Epithelial cell of proximal tubule (primary cell): ENCODE measurements at regions not wholly inside any gene's neighbourhood (a gene's known extent, or its start where the extent isn't known, plus 50 kb on each side); places are given as distances from the start of the nearest gene placed in this dataset.

ENCODE experiments used
- DNase-seq: peaks from one replicate; pipeline ENCODE4 v3.0.0-alpha.2; 2011; ENCODE audit warnings: low read depth
- H3K4me3 ChIP-seq: 2 replicates; pipeline ENCODE4 v1.5.1; 2011; ENCODE audit warnings: low read depth, mild to moderate bottlenecking, low read length
- TF ChIP-seq, protein P1 (sequence below): conservative IDR thresholded peaks from 2 replicates; pipeline ENCODE4 v1.5.1; 2012; ENCODE audit warnings: low read depth, mild to moderate bottlenecking, low read length

DNA sequence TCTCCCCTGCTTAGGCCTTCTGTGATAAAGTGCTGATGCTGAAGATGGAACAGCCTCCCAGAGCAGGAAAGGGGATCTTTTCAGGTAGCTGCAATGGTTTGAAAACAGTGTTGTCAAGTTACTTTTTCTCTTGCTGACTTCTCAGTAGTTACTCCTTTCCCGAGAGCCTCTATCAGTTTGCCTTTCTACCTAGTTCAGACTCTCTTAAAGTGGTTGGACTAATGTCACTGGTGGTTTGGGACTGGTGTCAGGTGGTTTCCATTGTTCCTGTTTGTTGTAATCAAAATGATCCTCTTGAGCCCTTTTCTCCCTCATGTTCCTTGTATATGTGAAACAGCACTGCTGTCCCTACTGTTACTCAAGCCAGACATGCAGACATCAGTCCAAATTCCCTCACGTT lies 91.4 kb downstream of the FAM217A start:
- H3K4me3 ChIP-seq: no peak overlapping the region
- TF ChIP-seq, protein P1, sequence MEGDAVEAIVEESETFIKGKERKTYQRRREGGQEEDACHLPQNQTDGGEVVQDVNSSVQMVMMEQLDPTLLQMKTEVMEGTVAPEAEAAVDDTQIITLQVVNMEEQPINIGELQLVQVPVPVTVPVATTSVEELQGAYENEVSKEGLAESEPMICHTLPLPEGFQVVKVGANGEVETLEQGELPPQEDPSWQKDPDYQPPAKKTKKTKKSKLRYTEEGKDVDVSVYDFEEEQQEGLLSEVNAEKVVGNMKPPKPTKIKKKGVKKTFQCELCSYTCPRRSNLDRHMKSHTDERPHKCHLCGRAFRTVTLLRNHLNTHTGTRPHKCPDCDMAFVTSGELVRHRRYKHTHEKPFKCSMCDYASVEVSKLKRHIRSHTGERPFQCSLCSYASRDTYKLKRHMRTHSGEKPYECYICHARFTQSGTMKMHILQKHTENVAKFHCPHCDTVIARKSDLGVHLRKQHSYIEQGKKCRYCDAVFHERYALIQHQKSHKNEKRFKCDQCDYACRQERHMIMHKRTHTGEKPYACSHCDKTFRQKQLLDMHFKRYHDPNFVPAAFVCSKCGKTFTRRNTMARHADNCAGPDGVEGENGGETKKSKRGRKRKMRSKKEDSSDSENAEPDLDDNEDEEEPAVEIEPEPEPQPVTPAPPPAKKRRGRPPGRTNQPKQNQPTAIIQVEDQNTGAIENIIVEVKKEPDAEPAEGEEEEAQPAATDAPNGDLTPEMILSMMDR: no peak
- DNase-seq: no peak

DNA sequence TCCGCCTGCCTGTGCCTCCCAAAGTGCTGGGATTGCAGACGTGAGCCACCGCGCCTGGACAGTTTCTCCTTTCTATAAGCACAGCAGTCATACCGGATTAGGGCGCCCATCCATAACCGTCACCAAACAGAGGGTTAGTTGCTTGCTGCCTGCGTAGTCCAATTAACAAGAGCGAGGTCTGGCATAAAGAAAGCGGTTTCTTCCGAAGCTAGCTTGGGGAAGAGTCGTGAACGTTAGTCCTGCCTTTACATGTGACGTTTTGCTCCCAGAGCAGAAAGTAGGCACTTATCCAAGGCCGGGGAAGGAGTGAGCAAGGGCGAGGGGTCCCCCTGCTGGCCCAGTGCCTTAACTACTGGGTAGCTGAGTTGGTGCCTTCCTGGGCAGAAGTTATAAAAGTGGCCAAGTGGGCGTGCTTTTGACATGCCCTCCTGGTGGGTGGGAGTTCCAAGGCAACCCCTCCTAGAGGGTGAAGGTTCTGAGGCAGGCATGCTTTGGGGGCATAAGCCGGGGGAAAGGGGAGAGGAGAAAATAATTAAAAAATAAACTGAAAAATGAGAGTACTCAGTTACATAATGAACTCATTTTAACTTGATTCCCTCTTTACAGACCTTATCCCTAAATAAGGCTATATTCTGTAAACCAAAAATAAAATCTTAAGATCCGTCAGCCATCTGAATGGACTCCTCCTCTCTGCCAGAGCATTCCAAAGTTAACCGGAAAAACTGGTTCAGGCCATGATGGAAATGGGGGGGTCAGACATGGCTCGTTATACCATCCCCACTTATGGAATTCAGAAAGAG lies 88.0 kb downstream of the FAM217A start:
- DNase-seq: peak; percentile 37
- TF ChIP-seq, protein P1: peak; percentile 97
- peak overlapping the region; percentile 55 for H3K4me3 ChIP-seq

DNA sequence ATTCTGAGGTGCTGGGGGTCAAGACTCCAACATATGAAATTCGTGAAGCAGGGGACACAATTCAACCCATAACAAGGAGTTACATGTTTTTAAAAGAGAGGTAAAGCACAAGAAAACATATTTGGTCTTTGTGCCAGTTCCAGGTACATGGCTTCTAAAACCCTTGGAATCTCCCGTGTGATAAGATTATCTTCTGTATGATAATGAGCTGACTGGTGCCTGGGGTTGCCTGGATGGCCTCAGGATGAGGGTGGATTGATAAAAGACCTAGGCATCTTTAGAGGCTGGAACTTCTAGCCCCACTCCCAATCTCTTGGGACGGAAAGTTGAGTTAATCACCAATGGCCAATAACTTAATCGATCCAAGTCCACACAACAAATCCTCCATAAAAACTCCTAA lies 87.0 kb downstream of the FAM217A start:
- TF ChIP-seq, protein P1: no peak
- DNase-seq: no peak

DNA sequence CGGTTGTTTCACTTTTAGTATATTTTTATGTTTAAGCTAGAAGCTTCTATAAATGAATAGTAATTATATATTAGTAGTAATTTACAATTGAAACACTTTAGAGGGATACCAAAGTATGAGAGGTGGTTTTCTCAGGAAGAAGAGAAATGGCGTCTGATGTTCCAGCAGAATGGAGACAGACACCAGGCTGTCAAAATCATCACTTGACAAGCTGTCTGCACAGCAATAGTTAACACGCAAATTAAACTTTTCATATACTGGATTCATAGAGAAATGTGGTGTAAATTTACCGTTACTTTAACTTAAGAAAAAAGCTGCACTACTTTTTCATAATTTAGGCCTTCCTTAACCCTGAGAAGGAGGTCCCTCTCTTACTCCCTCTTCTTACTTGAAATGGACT lies 82.6 kb downstream of the FAM217A start:
- no peak for DNase-seq
- no peak overlapping the region for H3K4me3 ChIP-seq
- TF ChIP-seq, protein P1: no peak

More for the DNA sequence above, 87.0 kb downstream of the FAM217A start:
- no peak overlapping the region for H3K4me3 ChIP-seq

DNA sequence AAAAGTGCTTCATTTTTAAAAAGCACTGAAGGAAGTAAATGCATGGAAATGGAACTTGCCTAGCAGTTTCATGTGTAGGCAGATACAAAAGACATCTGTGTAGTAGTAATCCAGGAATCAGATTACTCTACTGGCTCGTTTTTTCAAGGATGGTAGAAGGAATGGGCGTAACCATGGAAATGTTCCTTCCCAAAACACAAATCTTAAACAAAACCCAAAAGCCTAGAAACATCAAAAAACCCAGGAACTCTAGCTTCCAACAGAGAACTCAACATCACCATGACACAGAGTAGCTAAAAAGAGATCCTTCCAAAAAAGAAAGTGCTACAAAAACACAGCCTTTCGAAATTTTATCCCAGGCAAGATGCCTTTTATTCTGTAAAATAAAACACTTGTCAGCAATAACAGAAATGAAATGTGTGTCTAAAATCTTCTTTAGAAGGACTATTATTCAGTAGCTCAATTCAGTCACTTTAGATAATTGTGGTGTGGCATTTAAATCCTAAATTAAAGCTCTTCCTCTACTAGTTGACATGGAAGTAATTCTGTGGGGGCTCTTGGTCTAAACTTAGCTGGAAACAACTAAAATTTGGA lies 81.7 kb downstream of the FAM217A start:
- TF ChIP-seq, protein P1: no peak
- no peak overlapping the region for H3K4me3 ChIP-seq
- DNase-seq: no peak

DNA sequence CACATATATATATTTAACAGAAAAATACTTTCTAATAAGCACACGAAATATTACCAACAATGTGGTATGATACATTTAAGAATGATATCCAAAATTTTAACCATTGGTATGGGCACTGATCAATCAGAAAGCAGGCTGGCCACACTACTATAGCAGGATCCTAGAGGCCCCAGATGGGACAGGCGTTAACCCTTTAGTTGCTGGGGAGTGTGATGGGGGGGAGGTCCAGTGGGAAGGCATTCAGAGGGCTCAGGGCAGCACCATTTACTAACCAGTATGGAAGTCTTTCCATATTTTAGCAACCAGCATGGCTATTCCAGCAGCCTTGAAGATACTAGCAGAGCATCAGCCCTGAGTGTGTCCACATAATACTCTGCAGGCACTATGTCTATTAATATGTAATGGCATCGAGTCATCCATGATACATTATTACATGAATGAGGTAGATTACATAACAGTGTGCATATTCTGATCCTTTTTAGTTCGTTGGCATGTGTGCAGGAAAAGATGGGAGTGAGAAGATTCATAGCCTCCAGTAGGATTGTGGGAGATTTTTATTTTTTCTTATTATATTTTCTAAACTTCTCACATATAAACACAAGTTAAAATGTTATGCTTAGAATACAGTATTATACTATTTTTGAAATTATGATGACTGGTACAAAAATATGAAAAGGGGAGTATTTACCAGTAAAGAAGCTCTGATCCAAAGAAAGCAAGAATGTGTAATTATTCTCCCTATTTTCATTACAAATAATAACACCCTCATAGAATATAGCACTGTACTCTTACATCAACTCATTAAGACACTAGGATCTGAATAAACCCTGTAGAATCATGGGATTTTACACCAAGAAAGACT lies 78.9 kb downstream of the FAM217A start:
- DNase-seq: no peak
- TF ChIP-seq, protein P1: no peak

More for the DNA sequence above, 78.9 kb downstream of the FAM217A start:
- no peak overlapping the region for H3K4me3 ChIP-seq
